Activated B cell treated with CpG ODN at 0.5 μM for 24 hours (primary cell): ENCODE measurements at regions not wholly inside any gene's neighbourhood (a gene's known extent, or its start where the extent isn't known, plus 50 kb on each side); places are given as distances from the start of the nearest gene placed in this dataset.
"Not testable (repeated sequence)": the region's sequence is repeated elsewhere in the genome, so short reads cannot be mapped to it uniquely, and the experiment has no call there.

Source experiments
- ATAC-seq: fragments of 200-7000 bp; cut with Tn5 transposase; one replicate; pipeline ENCODE4 v1.10.0; 2021; ENCODE audit warnings: low read depth, mild to moderate bottlenecking, moderate library complexity
- CTCF ChIA-PET: fragments of 350-600 bp; sonication (Branson Sonifier 250); formaldehyde crosslinking; loops from one replicate; lab custom pipeline; 2021; ENCODE audit warnings: antibody characterized with exemption; lab: Charles Lee
- POLR2A ChIA-PET: fragments of 350-600 bp; sonication (Branson Sonifier 250); formaldehyde crosslinking; loops from one replicate; lab custom pipeline; 2021; ENCODE audit warnings: antibody characterized with exemption; lab: Charles Lee
- DNase-seq: peaks from one replicate; pipeline ENCODE4 v3.0.0; 2022
- H3K27ac Mint-ChIP-seq: one replicate; pipeline ENCODE4 v1.8.0; 2020; ENCODE audit warnings: mixed read lengths
- H3K27me3 Mint-ChIP-seq: one replicate; pipeline ENCODE4 v1.8.0; 2021; ENCODE audit warnings: mixed read lengths
- H3K36me3 Mint-ChIP-seq: one replicate; pipeline ENCODE4 v1.8.0; 2021; ENCODE audit warnings: low read depth, mixed read lengths
- H3K4me1 Mint-ChIP-seq: one replicate; pipeline ENCODE4 v1.8.0; 2021; ENCODE audit warnings: mixed read lengths
- H3K4me3 Mint-ChIP-seq: one replicate; pipeline ENCODE4 v1.8.0; 2020; ENCODE audit warnings: mild to moderate bottlenecking, mixed read lengths
- H3K9me3 Mint-ChIP-seq: one replicate; pipeline ENCODE4 v1.8.0; 2020; ENCODE audit warnings: mixed read lengths
- intact Hi-C: fragments of 100-400 bp; cut with micrococcal nuclease; formaldehyde crosslinking; loops from one replicate; pipeline ENCODE4 v1.15.1; 2024
- TF ChIP-seq, protein P1 (sequence below): fragments of 200-600 bp; IDR thresholded peaks from one replicate; pipeline ENCODE4 v1.8.0; 2022; ENCODE audit warnings: antibody characterized with exemption, mild to moderate bottlenecking

GRCh38 chr10:28177944-28178637, 124.8 kb downstream of the MPP7 start:
- peak; percentile 45 for ATAC-seq
- peak overlapping the region; percentile 64 for H3K4me3 Mint-ChIP-seq
- intact Hi-C loops, result no loop called here
- POLR2A ChIA-PET, result interaction anchor here (0.5 kb wide), 1 partner anchor 355 kb away, joined by 4 read pairs; no protein-coding TSS in a partner anchor
- DNase-seq, result no peak
- peak overlapping the region; percentile 62 for H3K27ac Mint-ChIP-seq
- H3K9me3 Mint-ChIP-seq, result no peaks in the 10 kb centered on the region
- TF ChIP-seq, protein P1, sequence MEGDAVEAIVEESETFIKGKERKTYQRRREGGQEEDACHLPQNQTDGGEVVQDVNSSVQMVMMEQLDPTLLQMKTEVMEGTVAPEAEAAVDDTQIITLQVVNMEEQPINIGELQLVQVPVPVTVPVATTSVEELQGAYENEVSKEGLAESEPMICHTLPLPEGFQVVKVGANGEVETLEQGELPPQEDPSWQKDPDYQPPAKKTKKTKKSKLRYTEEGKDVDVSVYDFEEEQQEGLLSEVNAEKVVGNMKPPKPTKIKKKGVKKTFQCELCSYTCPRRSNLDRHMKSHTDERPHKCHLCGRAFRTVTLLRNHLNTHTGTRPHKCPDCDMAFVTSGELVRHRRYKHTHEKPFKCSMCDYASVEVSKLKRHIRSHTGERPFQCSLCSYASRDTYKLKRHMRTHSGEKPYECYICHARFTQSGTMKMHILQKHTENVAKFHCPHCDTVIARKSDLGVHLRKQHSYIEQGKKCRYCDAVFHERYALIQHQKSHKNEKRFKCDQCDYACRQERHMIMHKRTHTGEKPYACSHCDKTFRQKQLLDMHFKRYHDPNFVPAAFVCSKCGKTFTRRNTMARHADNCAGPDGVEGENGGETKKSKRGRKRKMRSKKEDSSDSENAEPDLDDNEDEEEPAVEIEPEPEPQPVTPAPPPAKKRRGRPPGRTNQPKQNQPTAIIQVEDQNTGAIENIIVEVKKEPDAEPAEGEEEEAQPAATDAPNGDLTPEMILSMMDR, result no peak
- CTCF ChIA-PET, result interaction anchor here (0.6 to 1.1 kb wide), 4 partner anchors 10 to 809 kb away, joined by 3 read pairs; no protein-coding TSS in a partner anchor
- H3K4me1 Mint-ChIP-seq, result peaks cover 15% of the 10 kb centered on the region
- no peaks in the 10 kb centered on the region for H3K36me3 Mint-ChIP-seq
- no peaks in the 10 kb centered on the region for H3K27me3 Mint-ChIP-seq

GRCh38 chr10:28176498-28176897, 126.4 kb downstream of the MPP7 start:
- peaks cover 15% of the 10 kb centered on the region for H3K4me1 Mint-ChIP-seq
- CTCF ChIA-PET, H3K4me3 Mint-ChIP-seq, intact Hi-C loops, H3K27ac Mint-ChIP-seq, H3K9me3 Mint-ChIP-seq, ATAC-seq, DNase-seq, POLR2A ChIA-PET, H3K36me3 Mint-ChIP-seq, H3K27me3 Mint-ChIP-seq: not testable (repeated sequence)

DNA sequence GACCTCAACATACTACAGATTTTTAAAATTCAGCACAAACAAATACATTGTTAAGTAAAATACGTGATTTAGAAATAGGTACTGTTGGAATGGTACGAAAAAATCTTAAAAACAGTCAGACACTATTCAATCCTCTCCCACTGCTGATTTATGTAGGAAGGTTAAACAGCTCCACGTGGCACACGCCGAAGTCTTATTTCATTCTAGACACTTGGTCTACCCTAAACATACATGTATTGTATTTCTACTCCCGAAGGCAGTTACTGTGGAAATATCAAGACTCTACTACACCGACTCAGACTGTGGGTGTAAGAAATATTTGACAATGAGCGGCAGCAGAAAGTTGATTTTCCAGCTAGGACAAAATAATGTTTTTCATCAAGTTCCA, 130.6 kb downstream of the MPP7 start:
- Mint-ChIP-seq H3K27me3 (peaks cover 2% of the 10 kb centered on the region), H3K4me1 (no peaks in the 10 kb centered on the region), H3K36me3 (no peaks in the 10 kb centered on the region), H3K4me3 (no peak overlapping the region), H3K27ac (no peak overlapping the region), H3K9me3 (no peaks in the 10 kb centered on the region)
- intact Hi-C loops, result no loop called here
- DNase-seq (no peak), ATAC-seq (no peak)
- TF ChIP-seq, protein P1, result no peak
- ChIA-PET POLR2A (no interaction called here), CTCF (no interaction called here)

DNA sequence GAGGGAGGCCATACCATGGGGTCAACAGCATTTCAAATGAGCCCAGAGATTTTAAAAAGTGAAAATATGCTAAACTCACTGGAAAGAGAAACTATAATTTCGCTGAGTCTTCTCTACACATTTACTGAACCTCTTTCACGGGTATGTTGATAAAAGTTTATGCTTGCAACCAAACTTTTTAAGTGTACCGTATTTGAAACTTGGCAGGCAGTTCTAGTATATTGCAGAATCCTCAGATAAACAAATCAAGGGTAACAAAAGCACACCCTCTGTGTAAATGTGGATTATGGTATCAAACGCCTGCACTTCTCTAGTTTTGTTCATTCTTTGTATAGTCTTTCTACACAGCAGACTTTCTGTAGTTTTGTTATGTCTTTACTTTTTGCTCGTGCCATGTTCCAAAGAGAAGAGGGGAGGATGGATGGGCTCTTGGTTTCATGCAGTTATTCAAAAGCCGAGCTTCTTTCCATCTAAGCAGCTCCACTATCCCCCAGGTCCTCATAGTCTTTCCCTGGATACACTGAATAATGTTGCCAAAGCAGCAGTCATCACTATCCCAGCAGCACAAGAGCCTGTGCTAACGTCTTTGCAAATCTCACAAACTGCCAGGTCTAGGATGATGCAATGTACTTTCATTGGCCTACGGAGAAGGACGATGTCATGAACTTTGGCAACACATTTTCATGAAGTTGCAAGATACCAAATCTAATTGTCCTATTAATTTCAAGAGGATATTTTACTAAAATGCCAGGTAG, 131.2 kb downstream of the MPP7 start:
- DNase-seq (no peak), ATAC-seq (no peak)
- no peaks in the 10 kb centered on the region for H3K4me1 Mint-ChIP-seq
- H3K27me3 Mint-ChIP-seq, result peaks cover 2% of the 10 kb centered on the region
- H3K36me3 Mint-ChIP-seq, result no peaks in the 10 kb centered on the region
- ChIA-PET POLR2A (no interaction called here), CTCF (no interaction called here)
- H3K9me3 Mint-ChIP-seq, result peaks cover 1% of the 10 kb centered on the region
- no peak overlapping the region for H3K27ac Mint-ChIP-seq
- intact Hi-C loops, result no loop called here
- TF ChIP-seq, protein P1, result no peak
- H3K4me3 Mint-ChIP-seq, result no peak overlapping the region

- intact Hi-C loops, result no loop called here
- POLR2A ChIA-PET, result no interaction called here
- H3K36me3 Mint-ChIP-seq, result no peaks in the 10 kb centered on the region
- CTCF ChIA-PET, result no interaction called here
- H3K9me3 Mint-ChIP-seq, result peaks cover 2% of the 10 kb centered on the region
- peaks cover 2% of the 10 kb centered on the region for H3K27me3 Mint-ChIP-seq
- no peaks in the 10 kb centered on the region for H3K4me1 Mint-ChIP-seq
- TF ChIP-seq, protein P1, result no peak
- ATAC-seq (no peak), DNase-seq (no peak)
- H3K27ac Mint-ChIP-seq, result no peak overlapping the region
- H3K4me3 Mint-ChIP-seq, result no peak overlapping the region
Observed at GRCh38 chr10:28169525-28169924, 133.3 kb downstream of the MPP7 start.
